Hematopoietic multipotent progenitor cell treated with erythropoietin and hydrocortisone succinate and interleukin-3 and kit ligand, for 4 days (in vitro differentiated cells): ENCODE measurements at regions not wholly inside any gene's neighbourhood (a gene's known extent, or its start where the extent isn't known, plus 50 kb on each side); places are given as distances from the start of the nearest gene placed in this dataset.
"Not testable (repeated sequence)": the region's sequence is repeated elsewhere in the genome, so short reads cannot be mapped to it uniquely, and the experiment has no call there.

Experiments
- DNase-seq: peaks from one replicate; pipeline ENCODE4 v3.0.0-alpha.2; 2015

DNA sequence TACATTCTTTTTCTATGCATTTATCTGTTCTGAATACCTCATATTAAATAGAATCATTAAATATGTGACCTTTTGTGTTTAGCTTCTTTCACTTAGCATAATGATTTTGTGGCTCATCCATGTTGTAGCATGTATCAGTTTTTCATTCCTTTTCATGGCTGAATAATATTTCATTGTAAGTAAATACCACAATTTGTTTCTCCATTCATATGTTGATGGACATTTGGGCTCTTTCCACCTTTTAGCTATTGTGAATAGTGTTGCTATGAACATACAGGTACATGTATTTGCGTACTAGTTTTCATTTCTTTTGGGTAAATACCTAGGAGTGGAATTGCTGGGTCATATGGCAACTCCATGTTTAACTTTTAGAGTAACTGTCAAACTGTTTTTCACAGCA, 85.1 kb downstream of the GNL3L start:
- no peak for DNase-seq

DNA sequence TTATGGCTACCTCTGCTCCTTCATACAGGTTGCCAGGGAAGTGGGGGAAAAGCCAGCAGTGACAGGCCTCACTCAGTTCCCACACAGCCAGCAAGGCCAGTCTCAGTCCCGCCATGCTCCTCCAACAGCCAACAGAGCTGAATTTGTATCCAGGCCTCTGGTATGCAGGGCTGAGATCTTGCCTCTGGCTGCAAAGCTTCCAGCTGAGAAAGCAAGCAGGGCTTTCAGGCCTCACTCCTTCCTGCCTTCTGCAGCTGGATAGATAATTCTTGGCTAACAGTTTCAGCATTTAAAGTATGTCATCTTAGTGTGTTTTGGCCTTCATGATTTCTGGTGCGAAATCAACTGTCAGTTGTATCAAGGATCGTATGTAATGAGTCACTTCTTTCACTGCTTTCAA, 103.6 kb downstream of the GNL3L start:
- no peak for DNase-seq

DNA sequence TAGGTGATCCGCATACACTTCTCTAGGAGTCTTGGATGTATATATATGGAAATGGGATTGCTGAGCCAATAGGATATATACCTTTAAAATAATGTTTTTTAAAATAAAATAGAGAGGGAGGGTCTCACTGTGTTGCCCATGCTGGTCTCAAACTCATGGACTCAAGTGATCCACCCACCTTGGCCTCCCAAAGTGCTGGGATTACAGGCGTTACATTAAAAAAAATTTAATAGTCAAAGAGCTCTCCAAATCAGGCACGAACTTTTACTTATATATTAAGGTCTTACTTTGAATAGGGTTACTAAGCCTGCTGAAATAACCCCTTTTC, 109.0 kb downstream of the GNL3L start:
- DNase-seq, result no peak

DNA sequence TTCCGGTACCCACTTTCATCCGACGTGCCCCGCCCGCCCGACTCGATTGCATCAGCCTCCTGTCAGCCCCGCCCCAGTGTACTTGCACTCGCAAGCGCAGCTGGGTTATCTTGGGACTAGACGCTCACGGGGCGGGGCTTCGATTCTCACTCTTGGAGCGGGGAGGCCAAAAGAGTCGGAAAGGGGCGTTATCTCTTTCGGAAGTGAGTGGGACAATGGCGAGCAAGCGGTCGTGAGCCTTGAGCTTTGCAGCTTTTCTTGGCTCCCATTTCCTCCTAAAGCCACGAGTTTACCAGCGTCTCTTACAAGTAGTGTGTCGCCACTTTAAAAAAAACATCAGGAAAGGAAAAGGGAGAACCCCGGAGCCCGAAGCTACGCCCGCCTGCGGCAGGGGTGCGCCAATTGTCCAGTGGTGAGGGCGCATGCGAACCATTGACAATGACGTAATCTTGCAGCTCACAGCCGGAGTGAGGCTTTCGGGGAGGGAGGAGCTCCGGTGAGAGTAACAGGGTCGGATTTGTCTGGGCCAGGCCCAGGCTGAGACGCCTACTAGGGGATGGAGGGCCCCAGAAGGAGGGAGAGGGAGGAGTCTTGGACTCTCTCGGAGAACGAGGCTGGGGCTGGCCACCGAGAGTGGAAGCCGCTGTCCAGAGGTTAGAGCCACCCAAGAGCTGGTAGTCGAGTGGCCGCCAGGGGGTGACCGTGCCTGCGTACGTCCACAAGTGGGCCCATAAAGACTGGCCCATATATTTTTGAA, 109.5 kb downstream of the GNL3L start:
- peak; percentile 98 for DNase-seq

DNA sequence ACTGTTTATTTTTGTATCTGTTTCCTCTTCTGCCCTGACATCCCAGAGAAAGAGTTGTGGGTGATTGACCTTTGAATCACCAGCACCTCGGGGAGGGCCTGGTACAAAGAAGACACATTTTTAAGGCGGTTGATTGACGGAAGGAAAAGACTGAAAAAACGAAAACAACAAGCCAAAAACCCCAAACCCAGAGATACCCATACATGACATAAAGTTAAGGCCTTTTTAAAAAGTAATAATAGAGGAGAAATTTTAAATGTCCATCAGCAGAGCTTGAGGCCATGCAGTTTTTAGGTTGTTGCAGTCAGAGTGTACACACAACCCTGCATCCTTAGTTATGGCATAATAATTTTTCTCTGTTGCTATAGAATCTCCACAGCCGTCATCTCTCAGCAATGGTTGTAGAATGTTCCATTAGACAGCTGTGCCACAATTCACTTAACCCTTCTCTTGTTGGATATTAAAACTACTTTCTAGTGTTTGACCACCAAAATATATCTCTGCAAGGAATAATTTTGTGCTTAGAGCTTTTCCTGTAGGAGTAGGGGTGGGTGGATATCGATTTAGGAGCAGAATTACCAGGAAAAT, 110.2 kb downstream of the GNL3L start:
- no peak for DNase-seq

DNA sequence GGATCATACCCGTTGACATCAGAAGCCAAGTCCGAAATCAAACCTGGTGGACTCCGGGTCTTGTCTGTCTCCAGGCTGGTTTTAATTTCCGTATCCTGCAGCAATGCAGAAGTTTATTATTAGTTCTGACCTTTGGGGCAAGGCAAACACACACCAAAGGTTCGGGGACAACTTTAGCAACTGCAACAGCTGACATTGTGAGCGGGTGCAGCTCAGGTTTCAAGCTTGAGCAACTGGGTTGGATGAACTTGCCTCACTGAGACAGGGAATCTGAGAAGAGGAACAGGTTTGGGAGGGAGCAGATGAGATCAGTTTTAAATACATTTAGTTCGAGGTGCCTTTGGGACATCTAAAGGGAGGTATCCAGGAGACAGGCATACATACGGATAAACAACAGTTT, 110.7 kb downstream of the GNL3L start:
- DNase-seq, result no peak

DNA sequence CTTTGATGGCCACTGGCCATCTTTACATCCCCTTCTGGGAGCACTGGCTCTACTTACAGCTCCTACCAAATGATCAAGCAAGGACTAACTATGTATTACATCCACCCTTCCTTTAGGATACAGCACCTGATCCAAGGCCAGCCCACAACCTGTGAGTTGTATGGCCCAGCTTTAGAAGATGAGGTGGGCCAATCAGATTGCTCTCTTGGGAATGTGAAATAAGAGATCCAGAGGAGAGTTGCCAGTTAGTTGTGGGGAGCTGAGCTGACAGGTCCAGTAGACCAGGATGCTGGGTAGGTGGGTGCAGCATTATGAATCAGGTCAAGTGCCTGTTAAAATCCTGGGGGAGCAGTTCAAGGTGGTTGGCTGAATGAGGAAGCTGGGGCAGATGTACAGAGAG, 111.5 kb downstream of the GNL3L start:
- DNase-seq, result no peak

DNA sequence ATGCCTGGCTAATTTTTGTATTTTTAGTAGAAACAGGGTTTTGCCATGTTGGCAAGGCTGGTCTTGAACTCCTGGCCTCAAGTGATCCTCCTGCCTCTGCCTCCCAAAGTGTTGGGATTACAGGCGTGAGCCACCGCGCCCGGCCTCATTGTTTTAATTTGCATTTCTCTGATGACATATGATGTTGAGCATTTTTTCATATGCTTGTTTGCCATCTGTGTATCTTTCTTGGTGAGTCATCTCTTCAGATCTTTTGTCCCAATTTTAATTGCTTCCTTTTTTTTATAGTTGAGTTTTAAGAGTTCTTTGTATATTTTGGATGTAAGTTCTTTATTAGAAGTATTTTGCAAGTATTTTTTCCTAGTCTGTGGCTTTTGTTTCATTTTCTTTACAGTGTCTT, 117.6 kb downstream of the GNL3L start:
- not testable (repeated sequence) for DNase-seq

DNA sequence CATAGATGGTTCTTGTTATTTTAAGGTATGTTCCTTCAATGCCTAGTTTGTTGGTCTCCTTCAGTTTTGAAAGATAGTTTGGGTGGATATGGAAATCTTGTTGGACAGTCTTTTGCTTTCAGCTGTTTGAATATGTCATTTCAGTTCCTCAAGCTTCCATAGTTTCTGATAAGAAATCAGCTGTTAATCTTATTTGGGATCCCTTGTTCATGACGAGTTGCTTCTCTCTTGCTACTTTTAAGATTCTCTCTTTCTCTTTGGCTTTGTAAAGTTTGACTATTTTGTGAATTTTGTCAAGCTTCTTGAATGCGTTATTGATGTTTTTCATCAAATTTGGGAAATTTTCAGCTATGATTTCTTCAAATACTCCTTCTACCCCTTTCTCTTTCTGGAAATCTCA, 129.5 kb downstream of the GNL3L start:
- DNase-seq, result no peak

DNA sequence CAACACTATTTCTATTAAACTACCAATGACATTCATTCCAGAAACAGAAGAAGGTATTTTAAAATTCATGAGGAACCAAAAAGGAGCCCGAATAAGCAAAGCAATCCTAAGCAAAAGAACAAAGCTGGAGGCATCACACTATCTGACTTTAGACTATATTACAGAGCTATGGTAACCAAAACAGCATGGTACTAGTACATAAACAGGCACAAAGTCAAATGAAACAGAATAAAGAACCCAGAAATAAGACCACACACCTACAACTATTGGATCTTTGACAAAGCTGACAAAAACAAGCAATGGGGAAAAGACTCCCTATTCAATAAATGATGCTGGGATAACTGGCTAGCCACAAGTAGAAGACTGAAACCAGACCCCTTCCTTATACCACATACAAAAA, 122.3 kb downstream of the ITIH6 start:
- no peak for DNase-seq

DNA sequence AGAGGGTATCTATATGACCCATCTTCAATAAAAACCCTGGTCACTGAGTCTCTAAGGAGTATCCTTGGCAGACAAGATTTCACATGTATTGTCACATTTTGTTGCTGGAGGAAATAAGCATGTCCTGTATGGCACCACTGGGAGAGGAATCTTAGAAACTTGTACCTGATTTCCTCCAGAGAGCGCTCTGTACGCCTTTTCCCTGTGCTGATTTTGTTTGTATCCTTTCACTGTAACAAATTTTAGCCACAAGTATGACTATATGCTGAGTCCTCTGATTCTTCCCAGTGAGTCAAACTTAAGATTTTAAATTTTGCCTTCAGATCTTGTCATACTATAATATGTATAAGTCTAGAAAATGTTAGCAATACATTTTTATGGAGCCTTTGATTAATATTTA, 102.8 kb downstream of the ITIH6 start:
- no peak for DNase-seq

DNA sequence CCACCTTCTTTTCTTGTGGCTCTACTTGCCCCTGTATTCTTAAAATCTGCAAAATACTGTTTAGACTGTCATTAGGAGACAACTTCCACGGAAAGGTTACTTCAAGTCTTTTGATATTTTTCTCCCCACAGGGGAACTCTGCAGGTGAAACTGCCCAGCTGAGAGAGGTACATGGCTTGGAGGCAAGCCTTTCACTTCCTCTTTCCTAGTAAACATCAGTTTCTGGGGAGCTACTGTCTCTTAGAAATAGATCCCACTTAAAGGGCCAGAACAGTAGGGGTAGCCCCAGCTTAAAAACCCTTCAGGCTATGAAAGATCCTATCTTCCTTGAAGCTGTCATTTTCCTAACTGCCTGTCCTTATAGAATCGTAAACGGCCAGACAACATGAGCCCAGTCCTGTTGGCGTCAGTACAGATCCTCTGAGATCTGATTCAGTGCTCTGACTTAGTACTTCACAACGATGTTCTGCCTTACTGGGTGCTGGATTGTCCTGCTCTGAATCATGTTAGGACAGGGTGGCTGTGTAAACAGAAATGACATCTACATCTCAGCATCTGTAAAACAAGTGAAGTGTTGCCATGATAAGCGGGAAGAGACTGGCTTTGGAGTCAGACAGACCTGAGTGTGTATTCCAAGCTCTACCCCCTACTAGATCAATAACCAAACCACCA, 102.1 kb downstream of the ITIH6 start:
- DNase-seq, result peak; percentile 0
